Natural killer cell (primary cell): ENCODE measurements at regions not wholly inside any gene's neighbourhood (a gene's known extent, or its start where the extent isn't known, plus 50 kb on each side); places are given as distances from the start of the nearest gene placed in this dataset.

ENCODE experiments used
- ATAC-seq, 3 donors: fragments of 150-1000 bp in 2 of 3; fragments of 200-7000 bp in 1 of 3; cut with Tn5 transposase; 1 replicate in 1 of 3; 2 replicates in 2 of 3; pipeline ENCODE4 v1.10.0; 2021; ENCODE audit warnings: mild to moderate bottlenecking in 2 of 3, moderate library complexity in 2 of 3
- DNase-seq, 2 donors: peaks; one replicate each; pipeline versions ENCODE4 v3.0.0 to v3.0.0-alpha.2; 2013 to 2021; ENCODE audit warnings: mixed read lengths in 1 of 2
- H3K27ac ChIP-seq: one replicate; pipeline ENCODE4 v1.5.1; 2013; ENCODE audit warnings: mild to moderate bottlenecking, low read length
- H3K27me3 ChIP-seq: one replicate; pipeline ENCODE4 v1.6.1; 2013; ENCODE audit warnings: low read length; ENCODE audit not compliant: control insufficient read depth, insufficient read depth
- H3K36me3 ChIP-seq: one replicate; pipeline ENCODE4 v1.6.1; 2013; ENCODE audit warnings: low read length; ENCODE audit not compliant: control insufficient read depth, insufficient read depth
- H3K4me1 ChIP-seq: one replicate; pipeline ENCODE4 v1.6.1; 2013; ENCODE audit warnings: low read length; ENCODE audit not compliant: control insufficient read depth, insufficient read depth
- H3K4me3 ChIP-seq: one replicate; pipeline ENCODE4 v1.5.1; 2013; ENCODE audit warnings: low read length
- H3K9me3 ChIP-seq: one replicate; pipeline ENCODE4 v1.6.1; 2013; ENCODE audit warnings: low read length; ENCODE audit not compliant: control insufficient read depth, insufficient read depth
- H3K27ac Mint-ChIP-seq, 2 donors: one replicate each; pipeline ENCODE4 v1.8.0; 2022; ENCODE audit warnings: mild to moderate bottlenecking in 2 of 2, mixed read lengths in 2 of 2, moderate library complexity in 1 of 2
- H3K27me3 Mint-ChIP-seq, 2 donors: one replicate each; pipeline ENCODE4 v1.8.0; 2022; ENCODE audit warnings: low read depth in 2 of 2, mixed read lengths in 2 of 2
- H3K36me3 Mint-ChIP-seq: one replicate; pipeline ENCODE4 v1.8.0; 2022; ENCODE audit warnings: mixed read lengths
- H3K4me1 Mint-ChIP-seq, 2 donors: one replicate each; pipeline ENCODE4 v1.8.0; 2022; ENCODE audit warnings: mixed read lengths in 2 of 2
- H3K4me3 Mint-ChIP-seq: one replicate; pipeline ENCODE4 v1.8.0; 2022; ENCODE audit warnings: mild to moderate bottlenecking, moderate library complexity, mixed read lengths
- H3K9me3 Mint-ChIP-seq, 2 donors: one replicate each; pipeline ENCODE4 v1.8.0; 2022; ENCODE audit warnings: mixed read lengths in 2 of 2
- CTCF ChIP-seq: fragments of 200-600 bp; IDR thresholded peaks from one replicate; pipeline ENCODE4 v1.8.0; 2022; ENCODE audit warnings: antibody characterized with exemption
- WGBS: methylation state at CpG from one replicate; pipeline ENCODE4 v1.1.7; 2013; ENCODE audit warnings: missing lambda C conversion rate; ENCODE audit not compliant: insufficient coverage; 5-methylcytosine and 5-hydroxymethylcytosine counted together
- intact Hi-C: fragments of 100-400 bp; cut with micrococcal nuclease; formaldehyde crosslinking; loops from one replicate; pipeline ENCODE4 v1.14.2; 2022

GRCh38 chr9:90268613-90269012, 374.0 kb downstream of the DIRAS2 start:
- Mint-ChIP-seq H3K27me3 (peaks cover 18 to 27% of the 10 kb centered on the region in 2 donors), H3K4me1 (no peaks in the 10 kb centered on the region), H3K27ac (no peak overlapping the region), H3K9me3 (no peaks in the 10 kb centered on the region), H3K4me3 (no peak overlapping the region), H3K36me3 (no peaks in the 10 kb centered on the region)
- H3K27me3 ChIP-seq: peaks cover 4% of the 10 kb centered on the region
- no peaks in the 10 kb centered on the region for H3K36me3 ChIP-seq
- H3K27ac ChIP-seq: no peak overlapping the region
- H3K4me3 ChIP-seq: no peak overlapping the region
- no peaks in the 10 kb centered on the region for H3K9me3 ChIP-seq
- DNase-seq (no peak), ATAC-seq (no peak)
- no peak for TF ChIP-seq CTCF
- 85% methylated on average over 5 of the region's 5 CpGs for WGBS
- intact Hi-C loops: no loop called here
- no peaks in the 10 kb centered on the region for H3K4me1 ChIP-seq

- Histone ChIP-seq H3K27me3 (peaks cover 4% of the 10 kb centered on the region), H3K36me3 (no peaks in the 10 kb centered on the region), H3K27ac (no peak overlapping the region), H3K4me3 (no peak overlapping the region), H3K9me3 (no peaks in the 10 kb centered on the region), H3K4me1 (no peaks in the 10 kb centered on the region)
- H3K36me3 Mint-ChIP-seq: no peaks in the 10 kb centered on the region
- H3K4me1 Mint-ChIP-seq: no peaks in the 10 kb centered on the region
- no peak overlapping the region for H3K4me3 Mint-ChIP-seq
- intact Hi-C loops: no loop called here
- H3K27me3 Mint-ChIP-seq: peaks cover 18 to 24% of the 10 kb centered on the region in 2 donors
- DNase-seq (no peak), ATAC-seq (no peak)
- WGBS: 72% methylated on average over 5 of the region's 5 CpGs
- no peak for TF ChIP-seq CTCF
- no peak overlapping the region for H3K27ac Mint-ChIP-seq
- H3K9me3 Mint-ChIP-seq: no peaks in the 10 kb centered on the region
Observed at GRCh38 chr9:90271707-90272106, 370.9 kb downstream of the DIRAS2 start.

- no peak for DNase-seq
- WGBS: 84% methylated on average over 4 of the region's 4 CpGs
- H3K4me3 Mint-ChIP-seq: no peak overlapping the region
- intact Hi-C loops: no loop called here
- no peak for TF ChIP-seq CTCF
- no peaks in the 10 kb centered on the region for H3K9me3 Mint-ChIP-seq
- Histone ChIP-seq H3K36me3 (no peaks in the 10 kb centered on the region), H3K4me1 (no peaks in the 10 kb centered on the region), H3K4me3 (no peak overlapping the region), H3K27me3 (peaks cover 4% of the 10 kb centered on the region), H3K27ac (no peak overlapping the region), H3K9me3 (no peaks in the 10 kb centered on the region)
- H3K36me3 Mint-ChIP-seq: no peaks in the 10 kb centered on the region
- H3K27ac Mint-ChIP-seq: no peak overlapping the region
- peaks cover 28 to 33% of the 10 kb centered on the region in 2 donors for H3K27me3 Mint-ChIP-seq
- H3K4me1 Mint-ChIP-seq: no peaks in the 10 kb centered on the region
- no peak for ATAC-seq
Observed at GRCh38 chr9:90274725-90275124, 367.9 kb downstream of the DIRAS2 start.

- no peaks in the 10 kb centered on the region for H3K27me3 ChIP-seq
- Mint-ChIP-seq H3K36me3 (no peaks in the 10 kb centered on the region), H3K27ac (no peak overlapping the region), H3K4me1 (no peaks in the 10 kb centered on the region), H3K4me3 (no peak overlapping the region), H3K9me3 (no peaks in the 10 kb centered on the region), H3K27me3 (peaks cover 9 to 25% of the 10 kb centered on the region in 2 donors)
- H3K9me3 ChIP-seq: no peaks in the 10 kb centered on the region
- TF ChIP-seq CTCF: no peak
- 100% methylated on average over 1 of the region's 2 CpGs for WGBS
- no peaks in the 10 kb centered on the region for H3K36me3 ChIP-seq
- intact Hi-C loops: no loop called here
- no peak overlapping the region for H3K4me3 ChIP-seq
- no peaks in the 10 kb centered on the region for H3K4me1 ChIP-seq
- no peak overlapping the region for H3K27ac ChIP-seq
- ATAC-seq (no peak), DNase-seq (no peak)
Observed at GRCh38 chr9:90285946-90286345, 356.7 kb downstream of the DIRAS2 start.
